Activated T-cell treated with anti-CD3 and anti-CD28 coated beads, Interleukin-2, amount 50 U/mL, for 1 hour (primary cell): ENCODE measurements at regions not wholly inside any gene's neighbourhood (a gene's known extent, or its start where the extent isn't known, plus 50 kb on each side); places are given as distances from the start of the nearest gene placed in this dataset.
A peak's percentile ranks its signal among the peaks of the same experiment; 100 is the strongest.
"Not testable (repeated sequence)": the region's sequence is repeated elsewhere in the genome, so short reads cannot be mapped to it uniquely, and the experiment has no call there.

ENCODE experiments used
- DNase-seq: peaks from one replicate; pipeline ENCODE4 v3.0.0-alpha.2; 2020

DNA sequence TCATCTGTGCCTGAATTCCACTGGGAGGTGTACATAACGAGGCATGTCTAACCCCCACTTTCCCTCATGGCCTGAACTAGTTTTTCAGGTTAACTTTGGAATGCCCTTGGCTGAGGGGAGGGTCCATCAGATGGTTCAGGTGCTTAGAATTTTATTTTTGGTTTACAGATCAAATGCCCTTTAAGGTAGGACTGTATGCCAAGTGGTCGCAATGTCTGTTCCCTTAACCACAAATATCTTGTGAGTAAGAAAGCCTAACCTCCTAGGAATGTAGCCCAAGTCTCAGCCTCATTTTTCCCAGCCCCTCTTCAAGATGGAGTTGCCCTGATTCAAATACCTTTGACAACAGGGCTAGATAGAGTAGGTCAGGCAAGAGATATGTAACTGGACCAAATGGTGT, 78.4 kb downstream of the RNASET2 start:
- DNase-seq = no peak

DNA sequence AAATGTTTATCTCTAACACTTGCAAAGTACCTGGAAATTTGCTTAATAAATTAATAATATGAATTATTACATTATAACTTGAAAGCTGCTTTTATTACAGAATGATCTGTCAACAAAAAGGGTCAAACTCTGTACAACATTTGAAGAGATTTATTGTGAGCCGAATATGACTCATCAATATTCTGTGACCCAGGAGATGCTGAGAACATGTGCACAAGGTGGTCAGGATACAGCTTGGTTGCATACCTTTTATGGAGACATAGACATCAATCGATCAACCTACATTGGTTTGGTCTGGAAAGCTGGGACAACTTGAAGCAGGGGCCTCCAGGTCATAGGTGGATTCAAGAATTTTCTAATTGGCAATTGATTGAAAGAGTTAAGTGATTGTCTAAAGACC, 79.0 kb downstream of the RNASET2 start:
- no peak for DNase-seq

DNA sequence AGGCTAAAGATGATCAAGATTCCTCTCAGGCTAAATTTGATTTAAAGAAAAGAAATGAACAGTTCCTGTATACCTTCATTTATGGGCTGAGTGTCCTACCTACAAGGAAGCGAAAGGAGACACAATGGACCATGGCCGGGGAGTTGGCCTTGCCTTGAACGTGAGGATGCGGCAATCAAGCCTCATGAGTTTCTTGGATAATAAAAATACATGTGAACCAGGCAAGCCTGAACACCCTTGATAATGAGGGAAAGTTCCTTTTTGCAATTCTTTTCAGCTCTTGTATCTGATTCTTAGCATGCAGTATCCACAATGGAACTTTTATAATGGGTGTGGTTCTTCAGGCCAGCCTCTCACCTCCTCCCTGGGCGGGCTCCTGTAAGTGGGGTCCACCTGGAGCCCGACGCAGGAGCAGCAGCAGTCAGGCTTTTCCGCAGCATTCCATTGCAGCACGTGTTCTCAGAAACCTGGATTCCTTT, 83.8 kb downstream of the RNASET2 start:
- DNase-seq = no peak

DNA sequence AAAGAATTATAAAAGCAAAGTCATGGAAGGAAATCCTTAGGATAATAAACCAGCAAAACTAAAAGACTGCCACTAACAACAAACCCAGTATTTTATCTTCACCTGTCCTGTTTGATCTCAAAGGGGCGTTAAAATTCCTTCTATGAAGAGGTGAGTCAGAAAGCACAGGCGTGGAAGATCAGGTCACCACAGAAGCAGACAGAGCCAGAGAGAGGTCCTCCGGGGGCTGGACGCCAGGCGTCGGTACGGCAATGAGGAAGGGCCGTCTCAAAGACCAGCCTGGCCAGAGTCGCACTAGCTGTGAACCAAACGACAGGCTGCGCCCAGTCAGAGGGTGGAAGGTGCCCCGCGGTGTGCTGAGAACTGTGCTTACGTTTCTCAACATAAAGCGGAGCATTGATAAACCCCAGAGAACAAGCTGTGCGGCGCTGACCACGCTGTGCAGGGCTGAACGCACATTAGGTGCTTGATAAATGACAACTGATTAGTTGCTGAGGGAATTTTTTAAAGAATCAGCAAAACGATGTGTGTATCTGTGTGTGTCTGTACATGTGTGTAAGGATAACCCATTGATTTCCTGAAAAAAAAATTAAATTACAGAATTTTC, 85.6 kb downstream of the RNASET2 start:
- no peak for DNase-seq

DNA sequence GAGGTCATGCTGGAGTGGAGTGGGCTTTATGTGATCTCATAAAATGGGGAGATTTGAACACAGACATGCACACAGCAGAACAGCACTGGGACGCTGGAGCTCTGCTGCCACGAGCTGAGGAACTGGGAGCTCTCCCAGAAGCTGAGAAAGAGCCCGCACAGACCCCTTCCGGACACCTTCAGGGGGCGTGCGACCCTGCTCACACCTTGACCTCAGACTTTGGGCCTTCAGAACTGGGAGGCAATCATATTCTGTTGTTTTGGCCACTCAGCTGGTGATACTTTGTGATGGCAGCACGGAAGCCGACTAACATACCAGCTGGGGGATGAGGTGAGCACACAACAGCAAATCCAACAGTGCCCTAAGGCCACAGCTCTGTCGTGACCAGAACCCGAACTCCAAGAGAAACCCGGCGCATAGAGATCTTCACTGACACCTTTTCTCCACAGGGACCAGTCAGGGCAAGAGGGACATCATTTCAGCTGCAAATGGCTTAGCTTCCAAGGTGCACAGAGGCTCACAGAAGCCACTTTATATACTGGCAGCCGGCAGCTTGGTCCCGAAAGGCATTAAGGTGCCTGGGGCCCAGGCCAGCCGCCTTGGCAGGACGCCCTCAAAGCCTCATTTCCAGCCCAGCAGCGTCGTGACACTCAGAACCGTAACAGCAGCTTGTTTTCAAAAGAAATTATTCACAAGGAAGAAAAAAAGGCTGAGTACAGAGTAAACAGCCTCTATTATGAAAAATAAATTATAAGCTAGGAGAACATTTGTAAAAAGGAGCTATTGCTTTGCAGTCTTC, 89.3 kb downstream of the RNASET2 start:
- DNase-seq = no peak

DNA sequence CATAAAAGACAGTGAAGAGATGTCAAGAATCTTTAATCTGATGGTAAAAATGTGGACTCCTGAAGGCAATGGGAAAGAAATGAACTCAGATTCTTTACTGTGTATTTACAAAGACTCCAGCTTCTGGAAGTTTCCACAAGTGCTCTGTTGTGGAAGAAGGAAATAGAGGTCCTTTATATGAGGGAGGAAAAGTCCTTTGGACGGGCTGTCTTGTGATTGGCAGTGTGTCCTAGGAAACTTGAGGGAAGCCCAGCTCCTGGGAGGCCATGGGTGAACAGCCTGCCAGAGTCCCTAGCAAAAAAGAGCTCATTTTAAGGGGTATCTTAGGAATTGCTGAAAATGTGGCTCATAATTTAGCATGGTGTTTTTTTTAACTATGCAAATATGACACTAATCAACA, 92.0 kb downstream of the RNASET2 start:
- DNase-seq = no peak

DNA sequence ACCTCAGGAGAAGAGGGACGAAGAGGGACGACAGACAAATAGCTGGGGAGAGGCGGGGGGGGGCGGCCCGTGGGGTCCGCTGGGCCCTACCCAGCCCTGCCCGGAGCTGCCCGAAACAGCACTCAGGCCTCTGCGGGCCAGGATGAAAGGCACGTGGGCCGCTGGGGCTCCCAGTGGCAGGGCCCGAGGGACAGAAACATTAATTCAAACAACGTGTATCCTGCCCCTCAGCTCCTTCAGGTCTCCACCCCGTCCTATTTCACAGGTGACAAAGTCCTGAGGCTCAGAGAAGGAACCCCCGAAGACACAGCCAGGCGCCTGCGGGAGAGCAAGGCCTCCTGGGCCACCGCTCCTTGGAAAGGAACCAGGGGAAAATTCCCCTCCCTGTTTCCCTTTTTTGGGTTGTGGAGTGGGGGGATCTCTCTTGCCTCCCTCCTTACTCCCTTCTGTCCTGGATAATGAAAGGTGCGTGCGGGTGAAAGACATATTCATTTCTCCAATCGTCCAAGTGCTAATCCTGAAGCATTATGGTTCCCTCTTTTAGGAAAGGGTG, 93.3 kb downstream of the RNASET2 start:
- no peak for DNase-seq

DNA sequence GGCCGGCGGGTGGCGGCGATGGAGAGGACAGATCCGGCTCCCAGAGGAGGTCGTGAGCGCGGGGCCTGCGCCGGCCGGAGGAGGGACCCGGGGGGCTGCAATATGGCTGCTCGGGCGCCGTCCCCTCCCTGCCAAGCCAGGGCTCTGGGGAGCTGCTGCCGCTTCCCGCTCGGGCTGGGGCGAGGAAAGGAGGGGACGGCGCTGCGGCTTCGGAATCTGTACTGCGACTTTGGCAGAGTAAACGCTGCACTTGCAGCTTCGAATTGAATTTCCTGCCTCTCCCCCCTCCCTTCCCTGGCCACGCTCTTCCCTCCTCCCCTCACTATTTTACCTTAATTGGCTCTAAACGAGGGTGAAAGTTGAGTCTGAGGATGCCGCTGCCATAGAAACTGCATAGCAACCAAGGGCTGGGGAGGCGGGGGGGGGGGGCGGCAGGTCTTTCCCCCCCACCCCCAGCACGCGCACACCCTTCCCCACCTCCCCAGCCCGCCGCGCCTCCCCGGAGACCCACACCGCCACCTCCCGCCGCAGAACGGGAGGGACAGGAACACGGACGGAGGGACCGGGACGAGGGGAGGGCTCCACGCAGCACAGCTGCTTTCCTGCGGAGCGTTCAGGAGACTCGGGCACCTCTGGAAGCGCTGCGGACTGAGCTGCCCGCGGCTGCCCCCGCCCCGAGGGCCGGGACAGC, 93.9 kb downstream of the RNASET2 start:
- peak; percentile 52 for DNase-seq

DNA sequence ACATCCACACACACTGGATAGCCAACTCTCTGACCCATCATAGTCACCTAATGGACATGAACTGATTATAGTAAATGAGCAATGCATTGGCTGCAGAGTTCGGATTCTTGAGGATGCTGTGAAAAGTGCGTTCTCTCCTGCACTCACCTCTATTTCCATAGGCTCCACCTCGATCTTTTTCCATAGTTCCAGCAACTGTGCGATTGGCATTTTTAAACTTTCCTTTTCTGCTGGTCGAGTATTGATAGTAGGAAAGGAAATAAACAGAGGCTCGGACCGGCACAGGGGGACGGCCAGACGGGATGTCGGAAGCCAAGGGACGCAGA, 94.4 kb downstream of the RNASET2 start:
- no peak for DNase-seq

DNA sequence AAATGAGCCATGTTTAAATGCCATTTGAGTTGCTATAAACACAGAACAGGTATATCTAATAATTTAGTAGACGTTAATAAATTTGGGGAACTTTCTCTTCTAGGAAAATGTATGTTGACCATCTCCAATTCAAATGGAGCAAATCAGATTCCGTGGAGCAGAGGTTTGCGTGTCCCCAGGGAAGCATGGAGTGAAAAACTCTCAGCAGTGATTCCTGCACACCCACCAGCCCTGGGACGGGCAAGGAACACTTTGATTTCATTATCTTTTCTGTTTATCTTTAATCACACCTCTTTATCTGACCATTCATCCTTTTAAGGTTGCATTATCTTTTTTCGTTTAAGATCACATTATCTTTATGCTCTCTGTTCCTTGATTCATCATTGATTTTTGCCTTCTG, 95.0 kb downstream of the RNASET2 start:
- DNase-seq = no peak

DNA sequence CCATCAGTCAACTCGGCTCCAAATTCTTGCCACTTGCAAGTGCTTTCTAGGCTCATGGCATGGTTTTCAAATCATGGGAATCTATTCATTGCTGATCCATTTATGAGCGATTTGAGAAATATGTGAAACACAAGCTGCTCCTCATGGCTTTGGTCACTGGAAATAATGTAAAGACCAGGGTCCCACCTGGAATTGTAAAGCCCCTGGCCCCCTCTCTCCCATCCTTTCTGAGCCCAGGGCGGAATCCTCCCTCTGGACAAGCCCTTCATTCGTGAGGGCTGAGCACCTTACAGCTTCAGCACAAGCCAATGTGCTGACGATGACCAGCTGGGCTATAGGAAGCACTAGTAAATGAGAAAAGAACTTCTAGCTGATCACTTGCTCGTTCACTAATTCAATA, 96.0 kb downstream of the RNASET2 start:
- no peak for DNase-seq

DNA sequence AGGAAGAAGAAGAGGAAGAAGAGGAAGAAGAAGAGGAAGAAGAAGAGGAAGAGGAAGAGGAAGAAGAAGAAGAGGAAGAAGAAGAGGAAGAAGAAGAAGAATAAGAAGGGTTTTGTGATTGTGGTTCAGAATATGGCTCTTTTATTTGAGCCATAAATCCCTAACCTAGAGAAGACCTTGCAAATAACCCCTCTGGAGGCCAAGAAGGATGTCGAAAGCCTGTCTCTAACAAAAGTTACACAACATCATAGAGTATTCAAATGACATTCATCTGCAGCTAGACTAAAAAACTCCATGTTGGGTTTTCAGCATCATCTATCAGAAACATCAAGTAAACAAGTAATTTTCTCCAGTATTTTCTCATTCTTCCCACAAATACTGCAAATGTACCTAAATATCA, 100.9 kb downstream of the RNASET2 start:
- DNase-seq = no peak

DNA sequence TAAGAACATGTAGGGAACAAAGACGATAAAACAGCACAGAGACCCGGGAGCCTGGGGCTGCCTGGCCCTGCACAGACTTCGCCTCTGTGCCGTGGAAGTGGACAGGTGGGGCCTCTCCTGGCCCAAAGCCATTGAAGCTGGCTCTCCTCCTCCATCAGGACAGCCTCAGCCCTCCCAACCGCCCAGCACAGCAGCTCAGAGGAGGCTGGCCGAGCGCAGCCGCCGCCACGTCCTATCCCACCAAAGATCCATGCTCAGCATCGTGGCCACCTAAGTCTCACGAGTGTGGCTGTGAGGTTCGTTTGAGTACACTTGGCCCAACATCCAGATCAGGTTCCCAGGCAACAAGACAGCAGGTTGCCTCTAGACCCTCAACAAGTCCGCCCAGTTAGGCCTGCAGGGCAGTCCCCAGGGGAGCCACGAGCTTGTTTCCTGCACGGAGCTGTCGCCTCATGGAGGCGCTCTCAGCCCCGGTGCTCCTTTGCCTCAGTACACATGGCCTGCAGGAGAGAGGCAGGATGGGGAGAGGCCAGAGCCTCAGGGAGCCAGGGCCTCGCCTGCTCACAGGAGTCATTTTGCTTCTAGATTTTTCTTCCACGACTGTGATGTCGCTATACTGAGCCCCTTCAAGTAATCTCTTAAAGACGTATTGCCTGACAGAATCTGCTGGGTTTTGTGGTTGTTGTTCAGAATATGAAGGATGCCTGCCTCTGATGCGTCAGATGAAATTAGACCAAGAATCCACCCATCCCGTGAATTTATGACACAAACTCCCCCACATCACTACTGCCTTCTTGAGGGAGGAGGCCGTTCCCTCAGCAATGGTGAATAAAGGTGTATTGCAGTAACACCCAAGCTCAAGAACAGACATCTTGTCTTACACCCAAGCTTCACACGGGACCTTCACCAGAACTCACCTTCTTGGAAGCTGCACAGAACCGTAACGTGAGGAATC, 102.7 kb downstream of the RNASET2 start:
- DNase-seq = no peak

DNA sequence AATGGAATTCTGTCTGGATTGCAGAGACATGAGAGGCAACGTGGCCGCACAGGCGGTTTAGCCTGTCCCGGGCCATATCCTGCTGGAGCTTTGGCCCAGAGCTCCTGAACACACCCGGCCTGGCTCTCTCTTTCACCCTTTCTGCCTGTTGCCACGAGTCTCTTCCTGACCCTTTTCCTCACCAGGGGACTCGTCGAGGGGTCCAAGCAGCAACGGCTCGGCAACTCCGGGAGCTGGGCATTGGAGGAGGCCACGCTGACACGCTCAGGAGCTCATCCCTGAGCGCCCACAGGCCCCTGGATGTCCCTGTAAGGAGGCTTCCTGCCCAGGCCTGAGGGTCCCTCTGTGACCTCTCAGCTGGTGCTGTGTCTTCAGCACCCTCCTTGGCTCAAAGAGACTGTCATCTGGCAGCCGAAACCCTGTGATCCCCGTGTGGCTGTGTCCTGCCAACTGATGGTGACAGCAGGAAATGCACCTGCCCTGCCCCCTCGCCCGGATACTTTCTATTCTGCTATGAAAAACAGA, 103.8 kb downstream of the RNASET2 start:
- peak; percentile 22 for DNase-seq

DNA sequence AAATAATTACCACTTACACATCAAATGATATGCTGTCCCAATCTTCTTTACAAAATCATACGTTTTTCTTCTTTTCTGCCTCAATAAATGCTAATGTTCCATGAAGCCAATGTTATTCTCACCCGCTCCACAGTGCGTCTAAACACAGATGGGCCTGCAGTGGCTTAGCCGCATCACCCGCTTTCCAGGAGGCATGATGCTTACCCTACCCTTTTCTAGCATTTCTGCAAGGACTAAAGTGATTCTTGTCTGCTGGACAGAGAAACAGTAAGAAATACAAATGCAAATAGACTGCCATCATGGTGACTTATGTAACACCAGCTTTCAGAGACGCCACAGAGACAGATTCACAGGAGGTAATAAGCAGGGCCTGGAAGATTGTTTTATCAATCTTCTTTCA, 104.4 kb downstream of the RNASET2 start:
- DNase-seq = no peak

DNA sequence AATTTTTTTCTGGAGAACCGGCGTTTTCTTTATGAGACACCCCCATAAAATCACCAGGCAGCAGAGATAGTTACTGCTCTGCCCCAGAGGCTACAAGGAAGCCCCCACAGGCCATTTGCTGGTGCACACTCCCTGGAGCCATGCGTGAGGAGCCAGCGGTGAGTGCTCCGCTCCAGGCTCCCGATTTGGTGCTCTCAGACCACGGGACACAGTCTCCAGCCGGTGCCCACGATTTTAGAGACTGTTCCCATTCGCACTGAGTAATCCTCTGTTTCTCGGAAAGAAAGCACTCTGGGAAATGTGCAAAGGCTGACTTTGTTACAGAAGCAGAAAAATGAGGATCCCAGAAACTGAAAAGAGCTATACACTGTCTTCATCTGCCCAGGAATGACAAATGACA, 104.9 kb downstream of the RNASET2 start:
- DNase-seq = no peak

DNA sequence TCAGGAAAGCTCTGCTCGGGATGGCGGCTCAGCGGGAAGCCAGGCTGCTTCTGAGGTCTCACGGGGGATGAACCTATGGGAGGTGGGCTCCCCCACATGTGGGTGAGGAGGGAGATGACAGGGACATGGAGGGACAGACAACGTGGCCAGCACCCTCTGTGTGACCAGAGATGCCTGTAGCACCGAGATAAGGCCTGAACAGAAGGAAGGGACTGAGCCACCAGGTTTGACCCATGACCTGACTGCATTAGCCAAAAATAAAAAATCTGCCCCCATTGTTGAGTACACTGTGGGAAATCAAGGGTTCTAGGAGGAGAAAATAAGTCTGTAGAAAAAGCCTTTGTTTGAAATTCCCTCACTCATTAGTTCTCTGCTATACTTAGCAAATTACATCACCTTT, 105.7 kb downstream of the RNASET2 start:
- no peak for DNase-seq

DNA sequence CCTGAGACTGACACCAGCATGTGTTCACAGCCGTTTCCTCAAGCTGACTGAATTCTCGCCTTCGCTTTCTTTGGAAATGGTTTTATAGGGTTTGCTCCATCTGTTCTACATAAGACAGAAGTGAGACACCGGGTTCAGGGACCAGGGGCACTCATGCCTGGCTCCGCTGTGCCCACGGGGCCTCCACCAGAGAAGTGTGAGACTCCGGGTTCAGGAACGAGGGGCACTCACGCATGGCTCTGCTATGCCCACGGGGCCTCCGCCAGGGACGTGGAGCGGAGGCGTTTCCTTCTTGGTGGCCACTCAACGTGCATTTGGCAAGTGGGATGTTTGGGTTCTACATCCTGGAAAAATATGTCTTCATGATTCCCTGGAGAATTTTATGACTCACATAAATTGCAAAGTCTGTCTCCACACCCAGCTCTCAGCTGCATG, 106.6 kb downstream of the RNASET2 start:
- DNase-seq = no peak

DNA sequence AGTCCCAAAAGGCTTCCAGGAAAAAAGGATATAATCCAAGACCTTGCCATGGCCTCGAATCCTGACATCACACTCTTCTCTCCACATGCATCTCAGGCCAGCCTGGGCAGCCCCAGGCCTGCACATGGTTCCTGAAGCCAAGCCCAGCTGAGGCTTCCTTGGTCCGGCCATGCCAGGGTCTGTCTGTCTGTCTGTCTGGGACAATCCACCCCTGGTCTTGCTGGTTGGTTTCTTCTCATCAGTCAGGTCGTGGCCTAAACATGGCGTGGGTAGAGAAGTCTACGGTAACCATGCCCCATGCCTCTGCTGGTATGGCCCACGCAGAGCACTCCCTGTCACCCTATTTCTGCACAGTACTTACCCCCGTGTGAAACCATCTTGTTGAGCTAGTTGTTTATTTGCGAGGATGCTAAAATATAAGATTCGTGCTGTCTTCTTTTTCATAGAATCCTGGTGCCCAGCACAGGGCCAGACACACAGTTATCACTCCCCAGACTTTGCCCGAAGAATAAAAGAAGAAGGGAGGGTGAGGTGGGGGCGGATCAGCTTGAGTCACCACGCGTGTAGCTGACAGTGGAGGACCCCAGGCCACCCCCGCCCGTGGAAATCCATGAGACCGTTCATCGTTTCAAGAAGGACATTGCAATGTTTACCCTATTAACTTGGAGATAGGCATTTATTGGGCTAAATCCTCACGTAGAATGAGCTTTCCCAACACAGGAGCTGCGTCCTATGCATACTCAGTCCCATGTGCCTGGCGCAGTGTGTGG, 107.2 kb downstream of the RNASET2 start:
- no peak for DNase-seq

DNA sequence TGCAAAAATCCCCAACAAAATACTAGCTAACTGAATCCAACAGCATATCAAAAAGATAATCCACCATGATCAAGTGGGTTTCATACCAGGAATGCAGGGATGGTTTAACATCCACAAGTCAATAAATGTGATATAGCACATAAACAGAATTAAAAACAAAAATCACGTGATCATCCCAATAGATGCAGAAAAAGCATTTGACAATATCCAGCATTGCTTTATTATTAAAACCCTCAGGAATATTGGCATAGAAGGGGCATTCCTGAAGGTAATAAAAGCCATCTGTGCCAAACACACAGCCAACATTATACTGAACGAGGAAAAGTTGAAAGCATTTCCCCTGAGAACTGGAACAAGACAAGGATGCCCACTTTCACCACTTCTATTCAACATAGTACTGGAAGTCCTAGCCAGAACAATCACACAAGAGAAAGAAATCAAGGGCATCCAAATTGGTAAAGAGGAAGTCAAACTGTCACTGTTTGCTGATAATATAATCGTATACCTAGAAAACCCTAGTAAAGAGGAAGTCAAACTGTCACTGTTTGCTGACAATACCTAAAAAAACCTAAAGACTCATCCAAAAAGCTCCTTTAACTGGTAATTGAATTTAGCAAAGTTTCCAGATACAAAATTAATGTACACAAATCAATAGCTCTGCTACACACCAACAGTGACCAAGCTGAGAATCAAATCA, 109.8 kb downstream of the RNASET2 start:
- not testable (repeated sequence) for DNase-seq

DNA sequence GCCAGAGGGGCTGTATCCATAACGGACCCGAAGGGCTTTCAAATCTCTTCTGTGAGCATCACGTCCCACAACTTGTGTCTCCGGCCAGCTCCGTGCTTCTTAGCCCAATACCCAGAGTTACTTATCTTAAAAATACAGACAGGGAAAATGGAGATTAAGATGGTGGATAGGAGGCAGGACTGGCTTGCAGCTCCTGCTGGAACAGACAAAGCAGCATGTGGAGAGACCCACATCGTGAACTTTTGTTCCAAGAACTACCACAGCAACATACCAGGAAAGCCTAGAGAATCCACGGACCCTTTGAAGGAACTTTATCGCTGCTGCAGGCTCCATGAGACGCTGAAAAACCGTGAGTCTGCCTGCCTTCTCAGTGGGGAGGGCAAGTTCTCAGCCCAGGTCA, 113.7 kb downstream of the RNASET2 start:
- no peak for DNase-seq
